ENCODE measurements at regions not wholly inside any gene's neighbourhood (a gene's known extent, or its start where the extent isn't known, plus 50 kb on each side); places are given as distances from the start of the nearest gene placed in this dataset.

- Histone ChIP-seq H3K4me1 (no peaks in the 10 kb centered on the region), H3K4me3 (no peak overlapping the region), H3K27me3 (ENCODE audit: low read depth) (no peaks in the 10 kb centered on the region), H3K27ac (no peak overlapping the region), H3K9me3 (no peaks in the 10 kb centered on the region), H3K36me3 (no peaks in the 10 kb centered on the region)
- intact Hi-C loops (cut with DNase I): no loop called here
- ATAC-seq (no peak), DNase-seq (no peak)
- TF ChIP-seq, protein P1, sequence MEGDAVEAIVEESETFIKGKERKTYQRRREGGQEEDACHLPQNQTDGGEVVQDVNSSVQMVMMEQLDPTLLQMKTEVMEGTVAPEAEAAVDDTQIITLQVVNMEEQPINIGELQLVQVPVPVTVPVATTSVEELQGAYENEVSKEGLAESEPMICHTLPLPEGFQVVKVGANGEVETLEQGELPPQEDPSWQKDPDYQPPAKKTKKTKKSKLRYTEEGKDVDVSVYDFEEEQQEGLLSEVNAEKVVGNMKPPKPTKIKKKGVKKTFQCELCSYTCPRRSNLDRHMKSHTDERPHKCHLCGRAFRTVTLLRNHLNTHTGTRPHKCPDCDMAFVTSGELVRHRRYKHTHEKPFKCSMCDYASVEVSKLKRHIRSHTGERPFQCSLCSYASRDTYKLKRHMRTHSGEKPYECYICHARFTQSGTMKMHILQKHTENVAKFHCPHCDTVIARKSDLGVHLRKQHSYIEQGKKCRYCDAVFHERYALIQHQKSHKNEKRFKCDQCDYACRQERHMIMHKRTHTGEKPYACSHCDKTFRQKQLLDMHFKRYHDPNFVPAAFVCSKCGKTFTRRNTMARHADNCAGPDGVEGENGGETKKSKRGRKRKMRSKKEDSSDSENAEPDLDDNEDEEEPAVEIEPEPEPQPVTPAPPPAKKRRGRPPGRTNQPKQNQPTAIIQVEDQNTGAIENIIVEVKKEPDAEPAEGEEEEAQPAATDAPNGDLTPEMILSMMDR (IDR thresholded peaks at IDR 0.05): no peak
These were observed 286.4 kb downstream of the ARHGAP12 start for GRCh38 chr10:31642281-31642680.

- Histone ChIP-seq H3K4me1 (no peaks in the 10 kb centered on the region), H3K4me3 (no peak overlapping the region), H3K36me3 (no peaks in the 10 kb centered on the region), H3K9me3 (no peaks in the 10 kb centered on the region), H3K27me3 (ENCODE audit: low read depth) (no peaks in the 10 kb centered on the region), H3K27ac (no peak overlapping the region)
- ATAC-seq (no peak), DNase-seq (no peak)
- TF ChIP-seq, protein P1 (IDR thresholded peaks at IDR 0.05): no peak
- intact Hi-C loops (cut with DNase I): no loop called here
These were observed 293.1 kb downstream of the ARHGAP12 start for GRCh38 chr10:31635415-31636065.

DNA sequence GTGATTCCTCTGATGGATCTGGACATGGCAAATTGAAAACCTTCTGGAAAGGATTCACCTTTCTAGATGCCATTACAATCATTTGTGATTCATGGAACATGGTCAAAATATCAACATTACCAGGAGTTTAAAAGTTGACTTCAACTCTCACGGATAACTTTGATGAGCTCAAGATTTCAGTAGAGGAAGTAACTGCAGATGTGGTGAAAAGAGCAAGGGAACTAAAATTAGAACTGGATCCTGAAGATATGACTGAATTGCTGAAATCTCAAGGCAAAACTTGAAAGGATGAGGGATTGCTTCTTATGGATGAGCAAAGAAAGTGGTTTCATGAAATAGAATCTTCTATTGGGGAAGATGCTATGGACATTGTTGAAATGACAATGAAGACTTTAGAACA is 293.6 kb downstream of the ARHGAP12 start:
- no peaks in the 10 kb centered on the region for H3K9me3 ChIP-seq
- TF ChIP-seq, protein P1 (IDR thresholded peaks at IDR 0.05): no peak
- intact Hi-C loops (cut with DNase I): no loop called here
- H3K4me3 ChIP-seq: no peak overlapping the region
- no peak for ATAC-seq
- no peaks in the 10 kb centered on the region for H3K27me3 ChIP-seq (ENCODE audit: low read depth)
- no peak overlapping the region for H3K27ac ChIP-seq
- H3K4me1 ChIP-seq: no peaks in the 10 kb centered on the region
- no peaks in the 10 kb centered on the region for H3K36me3 ChIP-seq
- DNase-seq: no peak

DNA sequence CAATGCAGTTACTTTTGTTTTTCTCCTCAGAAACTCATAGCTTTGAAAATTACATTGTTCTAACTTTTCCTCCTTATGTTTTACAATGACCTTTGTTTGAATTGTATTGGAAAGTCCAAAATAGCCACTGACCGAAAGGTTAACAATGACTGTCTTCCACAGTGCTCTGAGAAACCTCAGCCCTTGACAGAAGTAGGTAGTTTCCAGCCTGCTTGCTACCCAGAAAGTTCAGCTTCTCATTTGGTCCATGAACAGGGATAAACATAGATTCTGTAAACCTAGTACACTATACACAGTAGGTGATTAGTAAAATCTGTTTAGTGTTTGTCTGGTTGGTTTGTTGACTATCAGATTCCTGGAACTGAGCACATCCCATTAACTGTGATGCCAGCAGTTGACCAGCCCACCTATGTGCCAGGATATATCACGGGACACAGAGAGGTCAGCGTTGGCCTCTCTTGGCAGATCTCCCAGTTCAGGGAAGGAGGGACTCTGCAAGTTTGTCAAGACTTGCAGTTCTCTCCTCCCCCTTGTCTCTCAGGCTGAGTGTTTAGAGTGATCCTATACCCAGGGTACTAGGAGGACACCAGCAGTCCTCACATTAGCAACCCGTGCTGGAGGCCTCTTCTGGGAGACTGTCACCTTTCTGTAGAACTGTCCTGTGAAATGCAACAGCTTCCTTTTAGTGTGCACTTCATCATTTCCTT is 297.6 kb downstream of the ARHGAP12 start:
- H3K36me3 ChIP-seq: no peaks in the 10 kb centered on the region
- H3K27ac ChIP-seq: no peak overlapping the region
- TF ChIP-seq, protein P1 (IDR thresholded peaks at IDR 0.05): no peak
- ATAC-seq (no peak), DNase-seq (no peak)
- intact Hi-C loops (cut with DNase I): no loop called here
- no peak overlapping the region for H3K4me3 ChIP-seq
- no peaks in the 10 kb centered on the region for H3K27me3 ChIP-seq (ENCODE audit: low read depth)
- peaks cover 7% of the 10 kb centered on the region for H3K9me3 ChIP-seq
- no peaks in the 10 kb centered on the region for H3K4me1 ChIP-seq

- peaks cover 7% of the 10 kb centered on the region for H3K9me3 ChIP-seq
- intact Hi-C loops (cut with DNase I): no loop called here
- no peaks in the 10 kb centered on the region for H3K36me3 ChIP-seq
- DNase-seq (no peak), ATAC-seq (no peak)
- TF ChIP-seq, protein P1 (IDR thresholded peaks at IDR 0.05): no peak
- H3K4me1 ChIP-seq: peaks cover 8% of the 10 kb centered on the region
- H3K4me3 ChIP-seq: no peak overlapping the region
- H3K27ac ChIP-seq: no peak overlapping the region
- no peaks in the 10 kb centered on the region for H3K27me3 ChIP-seq (ENCODE audit: low read depth)
These were observed 303.1 kb downstream of the ARHGAP12 start for GRCh38 chr10:31625566-31625965.
